SU-DHL-6 (cell line): ENCODE measurements at regions not wholly inside any gene's neighbourhood (a gene's known extent, or its start where the extent isn't known, plus 50 kb on each side); places are given as distances from the start of the nearest gene placed in this dataset.

Experiments used
- H2AFZ ChIP-seq: fragments of 200-600 bp; sonication (generic); 2 replicates; pipeline ENCODE4 v1.6.1; 2014; ENCODE audit warnings: low read depth, mild to moderate bottlenecking, moderate library complexity, mixed read lengths, antibody characterized with exemption, low read length; ENCODE audit not compliant: severe bottlenecking
- H3F3A ChIP-seq: fragments of 200-600 bp; shearing (Covaris generic); 2 replicates; pipeline ENCODE4 v1.6.0; 2016; ENCODE audit warnings: antibody characterized with exemption, mild to moderate bottlenecking; ENCODE audit not compliant: insufficient read depth
- H3K27ac ChIP-seq: fragments of 200-600 bp; sonication (generic); 2 replicates; pipeline ENCODE4 v1.5.1; 2016; ENCODE audit warnings: low read depth, mild to moderate bottlenecking, low read length, moderate library complexity, mixed read lengths
- H3K27me3 ChIP-seq: fragments of 200-600 bp; sonication (generic), shearing (Covaris generic); 2 replicates; pipeline ENCODE4 v1.6.0; 2014; ENCODE audit warnings: mild to moderate bottlenecking, low read length
- H3K36me3 ChIP-seq: fragments of 200-600 bp; sonication (generic); 2 replicates; pipeline ENCODE4 v1.6.1; 2014; ENCODE audit warnings: mild to moderate bottlenecking, low read length, mixed read lengths
- H3K4me2 ChIP-seq: fragments of 300-600, 200-600 bp; shearing (Covaris generic), sonication (generic); 2 replicates; pipeline ENCODE4 v1.6.0; 2014; ENCODE audit warnings: low read length, low read depth, mild to moderate bottlenecking; ENCODE audit not compliant: poor library complexity, severe bottlenecking
- H3K4me3 ChIP-seq: fragments of 200-600 bp; sonication (generic); 2 replicates; pipeline ENCODE4 v1.5.1; 2014; ENCODE audit warnings: antibody characterized with exemption, low read length, mild to moderate bottlenecking, mixed read lengths; ENCODE audit not compliant: insufficient read depth, poor library complexity, severe bottlenecking
- H3K79me2 ChIP-seq: fragments of 200-600 bp; sonication (generic); 2 replicates; pipeline ENCODE4 v1.6.1; 2014; ENCODE audit warnings: mild to moderate bottlenecking, low read length, moderate library complexity; ENCODE audit not compliant: insufficient read depth
- H3K9ac ChIP-seq: fragments of 200-600 bp; sonication (generic); 2 replicates; pipeline ENCODE4 v1.7.0; 2014; ENCODE audit warnings: mild to moderate bottlenecking, low read length
- H3K9me2 ChIP-seq: fragments of 200-600 bp; sonication (generic); replicated peaks from 2 replicates; pipeline ENCODE4 v1.6.1; 2014; ENCODE audit warnings: low read length; ENCODE audit not compliant: insufficient read depth
- H3K9me3 ChIP-seq: fragments of 200-600 bp; sonication (generic); 2 replicates; pipeline ENCODE4 v1.6.1; 2014; ENCODE audit warnings: low read length, mixed read lengths; ENCODE audit not compliant: insufficient read depth
- H4K20me1 ChIP-seq: fragments of 200-600 bp; sonication (generic); 2 replicates; pipeline ENCODE4 v1.6.1; 2014; ENCODE audit warnings: low read depth, mild to moderate bottlenecking, antibody characterized with exemption, low read length, moderate library complexity, mixed read lengths
- CTCF ChIP-seq: fragments of 200-600 bp; sonication (generic); IDR thresholded peaks from one replicate; pipeline ENCODE4 v1.5.1; 2017; ENCODE audit warnings: antibody characterized with exemption, mild to moderate bottlenecking, low read length, moderate library complexity; ENCODE audit not compliant: insufficient read depth, poor library complexity, severe bottlenecking
- EZH2phosphoT487 ChIP-seq: fragments of 200-600 bp; sonication (generic), shearing (Covaris generic); conservative IDR thresholded peaks from 2 replicates; pipeline ENCODE4 v1.6.1; 2018; ENCODE audit warnings: mild to moderate bottlenecking, antibody characterized with exemption, low read length, moderate library complexity, mixed read lengths

DNA sequence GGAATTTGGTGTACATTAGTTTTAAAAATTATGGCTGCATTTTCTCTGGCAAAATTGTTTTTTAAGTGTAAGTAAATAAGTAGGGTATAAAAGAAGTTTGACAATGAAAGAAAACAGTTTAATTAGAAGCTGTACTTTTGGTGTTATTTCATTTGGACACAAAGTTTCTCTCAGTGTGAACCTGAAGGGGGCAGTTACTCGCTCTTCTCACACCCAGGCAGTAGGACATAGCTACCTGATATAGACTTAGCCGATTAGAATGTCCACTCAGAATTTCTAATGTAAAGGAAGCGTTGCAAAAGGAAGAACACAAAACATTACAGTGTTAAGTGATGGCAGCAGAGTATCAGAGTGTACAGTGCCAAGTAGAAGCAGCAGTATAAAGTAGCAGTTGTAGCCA lies 311.9 kb upstream of the TECRL start:
- no peaks in the 10 kb centered on the region for H3K79me2 ChIP-seq
- no peaks in the 10 kb centered on the region for H3K36me3 ChIP-seq
- H3F3A ChIP-seq, result no peaks in the 10 kb centered on the region
- no peaks in the 10 kb centered on the region for H3K9me3 ChIP-seq
- H3K4me3 ChIP-seq, result no peak overlapping the region
- H3K4me2 ChIP-seq, result no peak overlapping the region
- TF ChIP-seq EZH2phosphoT487, result no peak
- TF ChIP-seq CTCF, result no peak
- no peaks in the 10 kb centered on the region for H3K9me2 ChIP-seq
- H2AFZ ChIP-seq, result no peak overlapping the region
- H4K20me1 ChIP-seq, result no peaks in the 10 kb centered on the region
- H3K27ac ChIP-seq, result no peak overlapping the region
- no peak overlapping the region for H3K9ac ChIP-seq
- H3K27me3 ChIP-seq, result no peaks in the 10 kb centered on the region

DNA sequence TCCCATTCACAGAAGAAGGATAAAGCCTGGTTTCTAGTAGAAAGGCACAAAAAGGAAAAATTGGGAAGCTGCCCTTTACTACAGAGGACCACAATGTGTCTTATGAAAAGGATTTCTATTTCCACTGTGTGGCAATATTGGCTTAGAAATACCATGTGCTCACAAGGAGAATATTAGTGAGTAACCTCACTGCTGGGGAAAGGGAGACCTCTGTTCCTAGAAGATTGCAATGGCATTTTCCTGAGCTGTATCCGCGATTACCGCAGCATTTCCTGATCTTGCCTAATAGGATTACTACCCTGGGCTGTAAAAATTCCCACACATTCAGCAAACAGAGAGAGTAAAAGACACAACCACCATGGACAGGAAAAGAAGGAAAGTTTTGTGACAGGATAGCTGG lies 308.8 kb upstream of the TECRL start:
- no peak overlapping the region for H3K4me2 ChIP-seq
- H2AFZ ChIP-seq, result no peak overlapping the region
- no peaks in the 10 kb centered on the region for H3F3A ChIP-seq
- H4K20me1 ChIP-seq, result no peaks in the 10 kb centered on the region
- TF ChIP-seq CTCF, result no peak
- no peak for TF ChIP-seq EZH2phosphoT487
- no peak overlapping the region for H3K9ac ChIP-seq
- H3K27ac ChIP-seq, result no peak overlapping the region
- H3K4me3 ChIP-seq, result no peak overlapping the region
- H3K9me3 ChIP-seq, result no peaks in the 10 kb centered on the region
- H3K9me2 ChIP-seq, result no peaks in the 10 kb centered on the region
- H3K36me3 ChIP-seq, result no peaks in the 10 kb centered on the region
- no peaks in the 10 kb centered on the region for H3K27me3 ChIP-seq
- no peaks in the 10 kb centered on the region for H3K79me2 ChIP-seq

GRCh38 chr4:64715741-64716140 lies 306.5 kb upstream of the TECRL start:
- TF ChIP-seq CTCF (no peak), EZH2phosphoT487 (no peak)
- H3K79me2 ChIP-seq, result no peaks in the 10 kb centered on the region
- H3K9me2 ChIP-seq, result no peaks in the 10 kb centered on the region
- H3K4me3 ChIP-seq, result no peak overlapping the region
- no peak overlapping the region for H3K9ac ChIP-seq
- H4K20me1 ChIP-seq, result no peaks in the 10 kb centered on the region
- no peak overlapping the region for H2AFZ ChIP-seq
- H3K4me2 ChIP-seq, result no peak overlapping the region
- H3K27ac ChIP-seq, result no peak overlapping the region
- H3F3A ChIP-seq, result no peaks in the 10 kb centered on the region
- H3K9me3 ChIP-seq, result no peaks in the 10 kb centered on the region
- no peaks in the 10 kb centered on the region for H3K27me3 ChIP-seq
- no peaks in the 10 kb centered on the region for H3K36me3 ChIP-seq

DNA sequence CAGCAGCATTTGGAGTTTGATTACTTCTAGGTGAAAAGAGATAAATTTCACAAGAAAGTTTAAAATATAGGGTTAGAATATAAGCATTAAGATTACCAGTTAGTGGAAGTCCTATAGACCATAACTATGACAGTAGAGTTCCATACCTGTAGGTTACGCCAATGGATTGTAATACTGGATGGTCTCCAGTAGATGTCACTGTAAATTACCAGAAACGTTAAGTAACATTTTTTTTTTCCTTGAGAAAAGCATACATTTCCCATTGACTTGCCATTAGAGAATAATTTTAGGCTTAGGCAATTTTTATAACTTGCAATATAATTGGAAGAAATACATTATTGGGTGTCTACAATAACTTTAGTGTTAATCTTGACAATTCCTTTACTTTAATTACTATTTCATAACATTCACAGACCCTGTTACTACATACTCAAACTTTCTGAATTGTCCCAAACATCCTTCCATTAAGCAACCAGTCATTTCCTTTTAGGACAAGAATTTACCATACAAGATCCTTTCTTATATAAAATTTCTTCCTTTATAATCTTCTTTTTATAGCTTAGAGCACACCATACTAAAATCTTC lies 304.1 kb upstream of the TECRL start:
- H3K9ac ChIP-seq, result no peak overlapping the region
- H3K4me2 ChIP-seq, result no peak overlapping the region
- H2AFZ ChIP-seq, result no peak overlapping the region
- no peaks in the 10 kb centered on the region for H3K36me3 ChIP-seq
- no peaks in the 10 kb centered on the region for H4K20me1 ChIP-seq
- no peaks in the 10 kb centered on the region for H3K9me2 ChIP-seq
- H3K27me3 ChIP-seq, result no peaks in the 10 kb centered on the region
- no peak overlapping the region for H3K4me3 ChIP-seq
- TF ChIP-seq EZH2phosphoT487, result no peak
- TF ChIP-seq CTCF, result no peak
- H3K9me3 ChIP-seq, result no peaks in the 10 kb centered on the region
- no peak overlapping the region for H3K27ac ChIP-seq
- H3F3A ChIP-seq, result no peaks in the 10 kb centered on the region
- H3K79me2 ChIP-seq, result no peaks in the 10 kb centered on the region
